Prostate gland (tissue), 2 donors: ENCODE measurements at regions not wholly inside any gene's neighbourhood (a gene's known extent, or its start where the extent isn't known, plus 50 kb on each side); places are given as distances from the start of the nearest gene placed in this dataset.

ENCODE experiments used
- POLR2A ChIP-seq: fragments of 450-650 bp; IDR thresholded peaks from one replicate; pipeline ENCODE4 v1.6.1; 2016; ENCODE audit warnings: antibody characterized with exemption, mild to moderate bottlenecking
- POLR2AphosphoS5 ChIP-seq: sonication (generic); formaldehyde crosslinking; IDR thresholded peaks from one replicate; pipeline ENCODE4 v1.6.1; 2017; ENCODE audit warnings: antibody characterized with exemption
- TF ChIP-seq, protein P1 (sequence below), 4 experiments: fragments of 200-600 bp in 2 of 4; fragments of 450-650 bp in 2 of 4; sonication (generic) in 2 of 4; IDR thresholded peaks; 1 replicate in 3 of 4; 2 replicates in 1 of 4; pipeline ENCODE4 v1.5.1; 2016 to 2019; ENCODE audit warnings: antibody characterized with exemption in 4 of 4, mild to moderate bottlenecking in 2 of 4, moderate library complexity in 2 of 4

DNA sequence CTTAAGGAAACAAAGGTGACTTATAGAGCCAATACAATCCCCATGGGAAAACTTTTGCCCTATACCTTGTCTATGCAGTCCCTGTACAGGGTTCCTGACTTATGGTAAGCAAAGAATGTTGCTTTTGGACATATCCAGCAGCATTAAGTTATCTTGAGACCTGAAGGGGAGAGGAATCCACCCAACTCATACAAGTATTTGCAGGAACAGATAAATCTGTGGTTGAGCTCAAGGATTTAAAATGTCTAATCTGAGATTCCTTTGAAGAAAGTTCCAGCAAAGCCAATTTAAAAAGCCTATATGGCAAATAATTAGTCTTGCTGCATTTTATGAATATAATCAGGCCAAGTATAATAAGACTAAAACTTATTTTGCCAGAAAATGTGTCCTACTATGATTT is 739.5 kb upstream of the CDH2 start:
- TF ChIP-seq, protein P1, sequence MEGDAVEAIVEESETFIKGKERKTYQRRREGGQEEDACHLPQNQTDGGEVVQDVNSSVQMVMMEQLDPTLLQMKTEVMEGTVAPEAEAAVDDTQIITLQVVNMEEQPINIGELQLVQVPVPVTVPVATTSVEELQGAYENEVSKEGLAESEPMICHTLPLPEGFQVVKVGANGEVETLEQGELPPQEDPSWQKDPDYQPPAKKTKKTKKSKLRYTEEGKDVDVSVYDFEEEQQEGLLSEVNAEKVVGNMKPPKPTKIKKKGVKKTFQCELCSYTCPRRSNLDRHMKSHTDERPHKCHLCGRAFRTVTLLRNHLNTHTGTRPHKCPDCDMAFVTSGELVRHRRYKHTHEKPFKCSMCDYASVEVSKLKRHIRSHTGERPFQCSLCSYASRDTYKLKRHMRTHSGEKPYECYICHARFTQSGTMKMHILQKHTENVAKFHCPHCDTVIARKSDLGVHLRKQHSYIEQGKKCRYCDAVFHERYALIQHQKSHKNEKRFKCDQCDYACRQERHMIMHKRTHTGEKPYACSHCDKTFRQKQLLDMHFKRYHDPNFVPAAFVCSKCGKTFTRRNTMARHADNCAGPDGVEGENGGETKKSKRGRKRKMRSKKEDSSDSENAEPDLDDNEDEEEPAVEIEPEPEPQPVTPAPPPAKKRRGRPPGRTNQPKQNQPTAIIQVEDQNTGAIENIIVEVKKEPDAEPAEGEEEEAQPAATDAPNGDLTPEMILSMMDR (IDR thresholded peaks at IDR 0.05): no peak
- TF ChIP-seq POLR2A (no peak), POLR2AphosphoS5 (no peak)
